HG03521 (cell line): ENCODE measurements at regions not wholly inside any gene's neighbourhood (a gene's known extent, or its start where the extent isn't known, plus 50 kb on each side); places are given as distances from the start of the nearest gene placed in this dataset.

Source experiments
- ATAC-seq: cut with Tn5 transposase; IDR thresholded peaks from one replicate; pipeline ENCODE4 v1.9.1; 2021; ENCODE audit warnings: mild to moderate bottlenecking, moderate library complexity; ENCODE audit not compliant: unreplicated experiment

- ATAC-seq, result no peak
These were observed 184.1 kb upstream of the HHIP start for GRCh38 chr4:144461906-144462305.

- no peak for ATAC-seq
These were observed 182.7 kb upstream of the HHIP start for GRCh38 chr4:144463236-144463635.

- no peak for ATAC-seq
These were observed 182.1 kb upstream of the HHIP start for GRCh38 chr4:144463896-144464295.

DNA sequence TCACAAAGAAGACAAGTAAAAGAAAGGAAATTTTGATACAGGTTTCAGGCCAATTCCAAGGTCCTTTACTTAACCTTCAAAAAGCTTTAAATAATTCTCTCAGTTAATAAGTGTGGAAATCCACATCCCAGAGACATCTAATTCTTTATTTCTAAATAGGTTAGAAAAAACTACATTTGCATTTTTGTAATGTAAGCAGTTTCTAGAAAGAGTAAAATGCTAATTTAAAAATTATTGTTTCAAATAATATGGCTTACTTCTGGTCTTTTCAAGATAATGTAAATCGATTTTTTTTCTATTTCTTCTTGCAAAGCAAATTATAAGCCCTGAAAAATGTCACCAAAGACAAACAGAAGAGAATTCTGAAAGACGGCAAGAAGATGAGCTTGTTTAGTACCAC lies 180.4 kb upstream of the HHIP start:
- ATAC-seq, result no peak

DNA sequence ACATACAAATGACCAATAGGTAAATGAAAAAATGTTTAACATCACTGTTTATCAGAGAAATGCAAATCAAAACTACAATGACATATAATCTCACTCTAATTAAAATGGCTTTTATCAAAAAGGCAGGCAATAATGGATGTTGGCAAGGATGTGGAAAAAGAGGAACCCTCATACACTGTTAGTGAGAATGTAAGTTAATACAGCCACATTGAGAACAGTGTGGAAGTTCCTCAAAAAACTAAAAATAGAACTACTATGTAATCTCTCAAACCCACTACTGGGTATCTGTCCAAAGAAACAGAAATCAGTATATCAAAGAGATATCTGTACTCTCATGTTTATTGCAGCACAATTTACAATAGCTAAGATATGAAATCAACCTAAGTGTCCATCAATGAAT lies 165.9 kb upstream of the HHIP start:
- ATAC-seq, result no peak

GRCh38 chr4:144489831-144490230 lies 156.1 kb upstream of the HHIP start:
- ATAC-seq, result no peak

- ATAC-seq, result no peak
These were observed 151.7 kb upstream of the HHIP start for GRCh38 chr4:144494280-144494679.

DNA sequence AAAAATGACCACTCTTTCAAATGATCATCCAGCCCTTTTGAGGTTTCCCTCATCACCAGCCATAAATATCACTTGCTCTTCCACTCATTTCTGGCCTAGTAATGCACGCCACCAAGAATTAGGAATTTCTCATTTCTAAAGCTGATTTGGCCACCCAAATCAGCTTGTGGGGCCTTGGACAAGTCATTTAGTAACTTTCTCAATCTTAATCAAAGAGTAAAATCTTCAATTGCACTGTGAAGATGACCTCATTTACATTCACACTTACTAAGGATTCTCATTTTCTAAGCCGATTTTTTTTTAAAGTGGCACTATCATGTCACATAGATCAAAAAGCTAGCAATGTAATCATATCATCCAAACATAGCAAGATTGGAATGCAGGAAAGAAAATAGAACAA lies 150.0 kb upstream of the HHIP start:
- no peak for ATAC-seq

DNA sequence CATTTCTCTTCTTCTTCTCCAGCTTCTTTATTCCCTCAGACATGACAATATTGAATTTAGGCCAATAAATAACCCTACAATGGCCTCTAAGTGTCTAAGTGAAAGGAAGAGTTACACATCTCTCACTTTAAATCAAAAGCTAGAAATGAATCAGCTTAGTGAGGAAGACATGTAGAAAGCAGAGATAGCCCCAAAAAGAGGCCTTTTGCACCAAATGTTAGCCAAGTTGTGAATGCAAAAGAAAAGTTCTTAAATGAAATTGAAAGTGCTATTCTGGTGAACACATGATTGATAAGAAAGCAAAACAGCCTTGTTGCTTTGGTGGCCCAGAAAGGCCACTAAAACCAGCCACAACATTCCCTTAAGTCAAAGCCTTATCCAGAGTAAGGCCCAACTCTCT lies 146.2 kb upstream of the HHIP start:
- ATAC-seq, result no peak

GRCh38 chr4:144501231-144501780 lies 144.7 kb upstream of the HHIP start:
- ATAC-seq, result no peak

DNA sequence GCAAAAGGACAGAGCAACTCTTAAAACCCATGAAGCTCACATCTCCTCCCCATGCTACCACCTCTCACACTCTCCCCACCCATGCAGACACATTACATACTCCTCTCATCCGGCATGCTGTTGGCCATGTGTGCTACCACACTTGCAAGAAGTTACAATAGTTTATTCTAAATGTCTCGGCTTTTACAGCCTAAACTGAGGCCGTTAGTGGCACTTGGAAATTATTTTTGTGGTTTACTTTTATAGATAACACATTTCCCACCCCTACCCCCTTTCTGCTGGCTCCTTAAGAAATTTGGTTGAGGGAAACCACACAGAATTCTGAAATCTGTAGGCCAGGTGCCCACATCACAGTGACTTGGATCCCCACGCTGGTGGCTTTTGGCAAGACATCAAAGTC lies 141.1 kb upstream of the HHIP start:
- no peak for ATAC-seq

DNA sequence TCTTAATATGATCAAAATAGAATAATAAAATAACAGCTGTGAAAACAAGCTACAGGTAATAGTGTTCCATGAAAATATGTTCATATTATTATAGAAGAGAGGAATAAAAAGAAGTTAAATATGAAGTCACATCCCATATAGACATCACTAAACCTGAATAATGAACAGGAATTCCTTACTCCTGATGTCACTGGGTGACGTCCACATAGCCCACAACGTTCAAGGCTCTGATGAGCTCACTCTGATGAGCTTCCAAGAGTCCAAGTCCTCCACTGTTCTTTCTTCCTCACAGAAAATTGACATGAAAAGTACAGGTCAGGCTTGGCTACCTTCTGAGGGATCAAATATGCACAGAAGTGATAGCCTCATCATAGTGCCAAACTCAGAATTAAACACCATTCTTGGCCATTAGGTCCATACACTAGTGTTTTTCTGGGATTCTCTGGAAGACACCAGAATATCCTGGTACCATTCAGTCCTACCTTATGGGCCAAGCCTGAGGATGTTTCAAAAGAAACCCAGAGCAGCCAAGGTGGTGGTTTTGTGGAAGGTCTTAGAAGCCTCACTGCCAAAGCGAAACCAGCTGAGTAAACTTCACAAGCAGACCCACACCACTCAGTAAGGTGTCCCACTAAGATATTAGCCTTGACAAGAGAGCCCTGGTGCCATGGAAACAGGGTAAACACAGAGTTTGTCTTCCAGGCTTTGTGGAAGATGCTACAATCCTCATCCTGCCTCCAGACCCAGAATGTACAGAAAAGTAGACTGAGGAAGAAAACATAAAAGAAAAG lies 138.4 kb upstream of the HHIP start:
- ATAC-seq, result no peak

GRCh38 chr4:144509088-144510015 lies 136.6 kb upstream of the HHIP start:
- ATAC-seq, result no peak

DNA sequence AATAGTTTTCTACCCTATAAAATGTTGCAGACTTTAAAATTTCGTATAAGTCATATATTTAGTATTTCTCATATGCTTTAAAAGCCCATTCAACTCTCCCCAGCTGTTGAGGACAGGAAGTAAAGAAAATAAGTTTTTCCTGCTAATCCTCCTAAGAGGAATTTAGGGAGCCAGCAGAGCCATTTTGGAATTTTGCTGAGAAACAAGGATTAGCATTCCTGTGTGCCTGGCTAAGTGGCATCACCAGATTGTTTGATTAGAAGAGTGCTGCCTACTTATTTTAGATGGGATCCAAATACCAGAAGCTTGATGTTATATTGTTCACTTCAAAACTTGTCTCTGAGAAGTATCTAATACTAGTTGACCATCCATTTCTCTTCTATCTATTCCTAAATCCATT lies 131.2 kb upstream of the HHIP start:
- ATAC-seq, result no peak

DNA sequence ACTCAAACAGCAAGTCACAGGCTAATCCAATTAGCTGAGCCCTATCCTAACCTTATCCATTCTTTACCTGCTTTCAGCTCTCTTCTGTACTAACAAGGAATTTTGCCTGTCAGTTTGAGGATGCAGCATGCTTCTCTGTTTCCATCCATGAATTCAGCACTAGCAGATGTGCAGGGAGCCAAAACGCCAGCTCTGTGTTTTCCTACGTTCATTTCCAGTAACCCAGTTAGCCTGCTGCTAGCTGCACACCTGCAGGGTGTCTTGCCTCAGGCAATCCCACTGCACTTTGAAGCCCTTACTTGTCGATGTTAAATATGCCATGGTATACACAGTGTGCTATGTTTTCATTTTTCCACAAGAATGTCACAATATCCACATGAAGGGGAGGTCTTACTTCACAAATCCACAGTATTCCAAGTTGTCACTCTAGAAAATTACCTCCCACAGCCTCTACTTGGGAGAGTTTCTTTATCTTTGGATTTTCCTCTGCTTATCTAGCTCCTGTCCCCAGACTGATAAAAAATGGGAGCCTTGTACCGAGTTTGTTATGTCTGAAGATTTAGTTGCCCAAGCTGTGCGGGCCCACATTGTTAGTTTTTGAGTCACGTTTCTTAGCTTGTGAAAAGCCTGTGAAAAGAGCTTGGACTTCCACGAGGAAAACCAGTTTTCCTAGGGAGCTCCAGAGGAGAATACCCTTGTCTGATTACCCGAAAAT lies 127.6 kb upstream of the HHIP start:
- no peak for ATAC-seq

- ATAC-seq, result no peak
These were observed 114.1 kb upstream of the HHIP start for GRCh38 chr4:144531841-144532240.

- ATAC-seq, result peak; percentile 99
These were observed 98.2 kb upstream of the HHIP start for GRCh38 chr4:144547678-144548298.

DNA sequence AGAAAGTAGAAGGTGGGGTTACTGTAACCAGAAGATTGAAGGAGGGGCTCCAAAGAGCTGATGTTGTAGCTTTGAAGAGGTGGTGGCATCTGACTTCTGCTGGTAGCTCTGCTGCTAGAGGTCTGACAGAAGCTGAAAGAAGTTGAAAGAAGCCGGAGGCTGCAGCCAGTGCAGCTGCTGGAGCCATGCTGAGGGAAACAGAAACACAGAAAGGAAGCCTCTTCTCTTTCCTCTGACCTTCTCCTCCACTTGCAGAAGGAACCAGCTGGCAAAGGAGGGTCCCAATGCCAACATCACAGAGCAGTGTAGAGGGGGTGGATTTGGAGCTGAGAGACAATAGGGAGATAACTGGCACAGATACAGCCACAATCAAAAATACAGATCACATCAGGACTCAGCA lies 89.3 kb upstream of the HHIP start:
- ATAC-seq, result no peak

DNA sequence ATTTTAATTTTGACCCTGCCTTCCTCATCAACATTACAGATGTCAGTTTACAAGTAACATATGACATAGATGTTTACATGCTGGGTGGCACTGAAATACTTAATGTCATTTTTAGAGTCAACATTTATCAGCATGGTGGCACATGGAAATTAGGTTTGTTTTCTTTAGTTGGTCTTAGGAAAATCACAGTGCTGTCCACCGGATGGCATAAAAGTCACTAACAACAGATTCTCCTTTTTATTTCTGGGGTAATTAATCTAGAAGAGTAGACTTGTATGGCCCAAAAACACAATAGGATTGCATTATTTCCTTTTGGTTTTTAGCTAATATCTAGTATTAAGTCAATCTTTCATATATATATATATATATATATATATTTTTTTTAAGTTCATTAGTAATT lies 88.6 kb upstream of the HHIP start:
- ATAC-seq, result no peak

DNA sequence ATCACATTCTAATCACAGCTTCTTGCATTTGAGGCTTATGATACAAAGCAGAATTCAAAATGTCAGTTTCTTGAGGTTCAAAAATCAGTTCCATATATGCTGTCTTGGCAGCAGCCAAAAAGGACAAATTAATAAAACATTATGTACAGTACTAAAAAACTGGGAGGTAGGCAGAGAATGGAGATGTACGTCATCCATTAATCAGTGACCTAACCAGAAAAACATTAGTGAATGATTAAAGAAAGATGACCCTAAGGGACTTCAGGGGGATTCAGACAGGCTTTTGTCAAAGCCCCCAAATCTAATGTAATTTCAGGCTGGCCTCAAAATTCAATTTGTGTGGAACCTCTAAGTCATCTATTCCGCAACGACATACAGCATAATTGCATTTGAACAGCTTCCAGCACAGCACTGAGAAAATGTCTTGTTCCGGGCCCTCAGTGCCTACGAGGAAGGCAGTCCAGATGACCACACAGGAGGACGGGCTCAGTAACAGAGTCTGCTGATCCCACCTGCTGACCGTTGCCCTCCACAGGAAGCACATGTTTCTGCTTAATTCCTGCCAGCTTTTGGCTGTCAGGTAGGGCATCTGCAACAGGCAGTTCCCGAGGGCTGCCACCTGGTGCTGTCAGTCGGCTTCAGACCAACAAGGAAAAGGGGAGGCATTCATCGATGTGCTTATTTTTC lies 83.8 kb upstream of the HHIP start:
- ATAC-seq, result no peak
